ENCODE measurements at regions not wholly inside any gene's neighbourhood (a gene's known extent, or its start where the extent isn't known, plus 50 kb on each side); places are given as distances from the start of the nearest gene placed in this dataset.

DNA sequence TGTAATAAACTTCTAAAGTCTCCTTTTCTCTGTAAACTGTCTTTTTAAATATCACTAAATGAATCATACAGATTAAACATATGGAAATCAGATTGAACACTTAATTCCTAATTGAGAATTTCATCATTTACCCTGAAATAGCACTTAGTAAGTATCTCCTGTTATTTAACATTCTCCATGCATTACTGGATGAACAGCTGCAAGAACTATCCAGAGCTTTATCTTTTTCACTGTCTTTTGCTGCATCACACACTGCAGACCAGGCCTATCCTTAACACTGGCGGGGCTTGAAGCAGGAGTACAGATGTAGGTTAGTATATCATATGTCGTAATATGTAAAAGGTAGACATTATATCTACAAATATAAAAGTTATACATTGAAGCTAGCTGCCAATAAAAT is 108.7 kb upstream of the EFNA5 start (continued):
- TF ChIP-seq, protein P1, sequence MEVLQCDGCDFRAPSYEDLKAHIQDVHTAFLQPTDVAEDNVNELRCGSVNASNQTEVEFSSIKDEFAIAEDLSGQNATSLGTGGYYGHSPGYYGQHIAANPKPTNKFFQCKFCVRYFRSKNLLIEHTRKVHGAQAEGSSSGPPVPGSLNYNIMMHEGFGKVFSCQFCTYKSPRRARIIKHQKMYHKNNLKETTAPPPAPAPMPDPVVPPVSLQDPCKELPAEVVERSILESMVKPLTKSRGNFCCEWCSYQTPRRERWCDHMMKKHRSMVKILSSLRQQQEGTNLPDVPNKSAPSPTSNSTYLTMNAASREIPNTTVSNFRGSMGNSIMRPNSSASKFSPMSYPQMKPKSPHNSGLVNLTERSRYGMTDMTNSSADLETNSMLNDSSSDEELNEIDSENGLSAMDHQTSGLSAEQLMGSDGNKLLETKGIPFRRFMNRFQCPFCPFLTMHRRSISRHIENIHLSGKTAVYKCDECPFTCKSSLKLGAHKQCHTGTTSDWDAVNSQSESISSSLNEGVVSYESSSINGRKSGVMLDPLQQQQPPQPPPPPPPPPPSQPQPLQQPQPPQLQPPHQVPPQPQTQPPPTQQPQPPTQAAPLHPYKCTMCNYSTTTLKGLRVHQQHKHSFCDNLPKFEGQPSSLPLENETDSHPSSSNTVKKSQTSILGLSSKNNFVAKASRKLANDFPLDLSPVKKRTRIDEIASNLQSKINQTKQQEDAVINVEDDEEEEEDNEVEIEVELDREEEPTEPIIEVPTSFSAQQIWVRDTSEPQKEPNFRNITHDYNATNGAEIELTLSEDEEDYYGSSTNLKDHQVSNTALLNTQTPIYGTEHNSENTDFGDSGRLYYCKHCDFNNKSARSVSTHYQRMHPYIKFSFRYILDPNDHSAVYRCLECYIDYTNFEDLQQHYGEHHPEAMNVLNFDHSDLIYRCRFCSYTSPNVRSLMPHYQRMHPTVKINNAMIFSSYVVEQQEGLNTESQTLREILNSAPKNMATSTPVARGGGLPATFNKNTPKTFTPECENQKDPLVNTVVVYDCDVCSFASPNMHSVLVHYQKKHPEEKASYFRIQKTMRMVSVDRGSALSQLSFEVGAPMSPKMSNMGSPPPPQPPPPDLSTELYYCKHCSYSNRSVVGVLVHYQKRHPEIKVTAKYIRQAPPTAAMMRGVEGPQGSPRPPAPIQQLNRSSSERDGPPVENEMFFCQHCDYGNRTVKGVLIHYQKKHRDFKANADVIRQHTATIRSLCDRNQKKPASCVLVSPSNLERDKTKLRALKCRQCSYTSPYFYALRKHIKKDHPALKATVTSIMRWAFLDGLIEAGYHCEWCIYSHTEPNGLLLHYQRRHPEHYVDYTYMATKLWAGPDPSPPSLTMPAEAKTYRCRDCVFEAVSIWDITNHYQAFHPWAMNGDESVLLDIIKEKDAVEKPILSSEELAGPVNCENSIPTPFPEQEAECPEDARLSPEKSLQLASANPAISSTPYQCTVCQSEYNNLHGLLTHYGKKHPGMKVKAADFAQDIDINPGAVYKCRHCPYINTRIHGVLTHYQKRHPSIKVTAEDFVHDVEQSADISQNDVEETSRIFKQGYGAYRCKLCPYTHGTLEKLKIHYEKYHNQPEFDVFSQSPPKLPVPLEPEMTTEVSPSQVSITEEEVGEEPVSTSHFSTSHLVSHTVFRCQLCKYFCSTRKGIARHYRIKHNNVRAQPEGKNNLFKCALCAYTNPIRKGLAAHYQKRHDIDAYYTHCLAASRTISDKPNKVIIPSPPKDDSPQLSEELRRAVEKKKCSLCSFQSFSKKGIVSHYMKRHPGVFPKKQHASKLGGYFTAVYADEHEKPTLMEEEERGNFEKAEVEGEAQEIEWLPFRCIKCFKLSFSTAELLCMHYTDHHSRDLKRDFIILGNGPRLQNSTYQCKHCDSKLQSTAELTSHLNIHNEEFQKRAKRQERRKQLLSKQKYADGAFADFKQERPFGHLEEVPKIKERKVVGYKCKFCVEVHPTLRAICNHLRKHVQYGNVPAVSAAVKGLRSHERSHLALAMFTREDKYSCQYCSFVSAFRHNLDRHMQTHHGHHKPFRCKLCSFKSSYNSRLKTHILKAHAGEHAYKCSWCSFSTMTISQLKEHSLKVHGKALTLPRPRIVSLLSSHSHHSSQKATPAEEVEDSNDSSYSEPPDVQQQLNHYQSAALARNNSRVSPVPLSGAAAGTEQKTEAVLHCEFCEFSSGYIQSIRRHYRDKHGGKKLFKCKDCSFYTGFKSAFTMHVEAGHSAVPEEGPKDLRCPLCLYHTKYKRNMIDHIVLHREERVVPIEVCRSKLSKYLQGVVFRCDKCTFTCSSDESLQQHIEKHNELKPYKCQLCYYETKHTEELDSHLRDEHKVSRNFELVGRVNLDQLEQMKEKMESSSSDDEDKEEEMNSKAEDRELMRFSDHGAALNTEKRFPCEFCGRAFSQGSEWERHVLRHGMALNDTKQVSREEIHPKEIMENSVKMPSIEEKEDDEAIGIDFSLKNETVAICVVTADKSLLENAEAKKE (CRISPR knock-in tag; IDR thresholded peaks at IDR 0.05) = no peak
- TF ChIP-seq EZH2 (IDR thresholded peaks at IDR 0.05; ENCODE audit: low read depth, unreplicated experiment) = no peak
- no peak for TF ChIP-seq ZNF331 (CRISPR knock-in tag; IDR thresholded peaks at IDR 0.05; ENCODE audit: low read depth)

DNA sequence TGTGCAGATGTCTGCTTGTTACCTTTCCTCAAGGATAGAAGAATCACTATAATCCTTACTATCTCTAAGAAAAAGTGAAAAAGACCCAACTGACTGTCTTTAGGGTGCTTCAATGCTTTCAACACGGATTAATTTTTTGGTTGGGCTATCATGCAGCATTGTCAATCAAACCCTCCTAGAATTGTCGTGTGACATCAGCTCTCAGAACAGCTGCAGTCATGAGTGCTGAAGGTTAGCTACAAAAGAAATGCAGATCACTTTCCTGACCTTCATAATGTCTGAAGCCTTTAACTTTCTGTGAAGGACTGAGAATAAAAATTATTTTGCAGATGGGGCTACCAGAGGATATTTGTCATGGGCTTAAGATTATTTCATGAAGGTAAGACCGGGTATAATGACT is 107.9 kb upstream of the EFNA5 start:
- H3K27me3 ChIP-seq (ENCODE audit: insufficient read depth) = no peaks in the 10 kb centered on the region
- H3K4me1 ChIP-seq (ENCODE audit: insufficient read depth) = peaks cover 20% of the 10 kb centered on the region
- no peak overlapping the region for H2AFZ ChIP-seq
- no peak for DNase-seq (ENCODE audit: low spot score)
- no peaks in the 10 kb centered on the region for H3K27me3 Mint-ChIP-seq (ENCODE audit: insufficient read depth, low read depth, poor library complexity)
- no peaks in the 10 kb centered on the region for H4K20me1 ChIP-seq (replicated peaks; ENCODE audit: insufficient read depth)
- peaks cover 11% of the 10 kb centered on the region for H3K36me3 Mint-ChIP-seq (ENCODE audit: low read depth)
- H3K27ac ChIP-seq (ENCODE audit: low read depth) = no peak overlapping the region
- H3K4me3 ChIP-seq = no peak overlapping the region
- H3K4me1 Mint-ChIP-seq = peaks cover 21% of the 10 kb centered on the region
- ATAC-seq = no peak
- no peak overlapping the region for H3K27ac Mint-ChIP-seq
- H3K36me3 ChIP-seq (ENCODE audit: insufficient read depth) = no peaks in the 10 kb centered on the region; the same call in 1 of the 2 replicates
- no peaks in the 10 kb centered on the region for H3K79me2 ChIP-seq (replicated peaks; ENCODE audit: insufficient read depth)
- H3K4me3 Mint-ChIP-seq = no peak overlapping the region
- peaks cover 10% of the 10 kb centered on the region; the same call in 1 of the 3 replicates for H3K9me3 Mint-ChIP-seq
- H3K4me2 ChIP-seq = no peak overlapping the region
- H3K9me2 ChIP-seq (ENCODE audit: insufficient read depth) = no peaks in the 10 kb centered on the region
- no peaks in the 10 kb centered on the region for H3F3A ChIP-seq (replicated peaks; ENCODE audit: low read depth)
- TF ChIP-seq, protein P2, sequence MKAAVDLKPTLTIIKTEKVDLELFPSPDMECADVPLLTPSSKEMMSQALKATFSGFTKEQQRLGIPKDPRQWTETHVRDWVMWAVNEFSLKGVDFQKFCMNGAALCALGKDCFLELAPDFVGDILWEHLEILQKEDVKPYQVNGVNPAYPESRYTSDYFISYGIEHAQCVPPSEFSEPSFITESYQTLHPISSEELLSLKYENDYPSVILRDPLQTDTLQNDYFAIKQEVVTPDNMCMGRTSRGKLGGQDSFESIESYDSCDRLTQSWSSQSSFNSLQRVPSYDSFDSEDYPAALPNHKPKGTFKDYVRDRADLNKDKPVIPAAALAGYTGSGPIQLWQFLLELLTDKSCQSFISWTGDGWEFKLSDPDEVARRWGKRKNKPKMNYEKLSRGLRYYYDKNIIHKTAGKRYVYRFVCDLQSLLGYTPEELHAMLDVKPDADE (IDR thresholded peaks at IDR 0.05) = no peak
- TF ChIP-seq POLR2AphosphoS5 (IDR thresholded peaks at IDR 0.05; ENCODE audit: low read depth) (no peak), STAT1 (IDR thresholded peaks at IDR 0.05; ENCODE audit: unreplicated experiment) (no peak), ZNF114 (CRISPR knock-in tag; IDR thresholded peaks at IDR 0.05) (no peak)
